ENCODE measurements at regions not wholly inside any gene's neighbourhood (a gene's known extent, or its start where the extent isn't known, plus 50 kb on each side); places are given as distances from the start of the nearest gene placed in this dataset.
"Not testable (repeated sequence)": the region's sequence is repeated elsewhere in the genome, so short reads cannot be mapped to it uniquely, and the experiment has no call there.

- H3K4ac ChIP-seq (replicated peaks; ENCODE audit: insufficient read length, low read depth, low read length); H3K23me2 ChIP-seq (ENCODE audit: low read depth, low read length); H3K4me2 ChIP-seq (ENCODE audit: insufficient read depth in 1 of 2, low read depth in 2 of 2, low read length in 2 of 2); H3K56ac ChIP-seq (replicated peaks; ENCODE audit: insufficient read length, low read depth, low read length); H4K20me1 ChIP-seq (replicated peaks in 1 of 2; ENCODE audit: control insufficient read depth in 1 of 2, insufficient read depth in 2 of 2, low read length in 2 of 2); H4K91ac ChIP-seq (replicated peaks; ENCODE audit: insufficient read length, low read length); H3K4me1 ChIP-seq (replicated peaks in 1 of 4; ENCODE audit: control insufficient read depth in 3 of 4, insufficient read depth in 4 of 4, low read length in 3 of 4); H2BK15ac ChIP-seq (ENCODE audit: low read length); H4K8ac ChIP-seq (ENCODE audit: extremely low read depth, insufficient read depth, low read length); H3K36me3 ChIP-seq (ENCODE audit: control insufficient read depth in 2 of 4, insufficient read depth in 4 of 4, low read length in 3 of 4); H4K5ac ChIP-seq (ENCODE audit: insufficient read length, low read depth, low read length); H3K23ac ChIP-seq (ENCODE audit: insufficient read length); H3K27me3 ChIP-seq (replicated peaks in 1 of 4; ENCODE audit: control insufficient read depth in 3 of 4, extremely low read depth in 1 of 4, insufficient read depth in 3 of 4, low read length in 3 of 4); H3K79me2 ChIP-seq (ENCODE audit: control insufficient read depth in 1 of 2, insufficient read depth in 2 of 2, low read length in 2 of 2); H3K14ac ChIP-seq (ENCODE audit: insufficient read length); H2BK5ac ChIP-seq (ENCODE audit: low read depth, low read length); H3K27ac ChIP-seq (ENCODE audit: low read depth, low read length); H3K79me1 ChIP-seq (ENCODE audit: low read depth, low read length); H3K9ac ChIP-seq (replicated peaks in 1 of 4; ENCODE audit: extremely low read depth in 1 of 4, low read depth in 3 of 4, low read length in 3 of 4); H2BK120ac ChIP-seq (replicated peaks; ENCODE audit: low read depth, low read length); H3K18ac ChIP-seq (ENCODE audit: extremely low read depth, low read length); H3K4me3 ChIP-seq (ENCODE audit: extremely low read depth in 1 of 4, insufficient read depth in 2 of 4, low read depth in 3 of 4, low read length in 4 of 4); H3K9me3 ChIP-seq (ENCODE audit: insufficient read depth in 2 of 2, low read depth in 1 of 2, low read length in 1 of 2); H2AFZ ChIP-seq (ENCODE audit: low read length); H2AK5ac ChIP-seq (ENCODE audit: low read depth, low read length); DNase-seq (ENCODE audit: low read depth in 1 of 2, low spot score in 2 of 2); H2BK20ac ChIP-seq (ENCODE audit: low read length); H2BK12ac ChIP-seq (ENCODE audit: low read depth, low read length); CTCF ChIA-PET (ENCODE audit: partially characterized antibody); FAIRE-seq: not testable (repeated sequence)
- POLR2A ChIA-PET (ENCODE audit: partially characterized antibody), result interaction anchor here (1.3 kb wide), 1 partner anchor 9 kb away, joined by 6 read pairs; no protein-coding TSS in a partner anchor
These were observed 61.1 kb upstream of the PHF6 start for GRCh38 chrX:134311994-134312393.
